ENCODE measurements at regions not wholly inside any gene's neighbourhood (a gene's known extent, or its start where the extent isn't known, plus 50 kb on each side); places are given as distances from the start of the nearest gene placed in this dataset.

DNA sequence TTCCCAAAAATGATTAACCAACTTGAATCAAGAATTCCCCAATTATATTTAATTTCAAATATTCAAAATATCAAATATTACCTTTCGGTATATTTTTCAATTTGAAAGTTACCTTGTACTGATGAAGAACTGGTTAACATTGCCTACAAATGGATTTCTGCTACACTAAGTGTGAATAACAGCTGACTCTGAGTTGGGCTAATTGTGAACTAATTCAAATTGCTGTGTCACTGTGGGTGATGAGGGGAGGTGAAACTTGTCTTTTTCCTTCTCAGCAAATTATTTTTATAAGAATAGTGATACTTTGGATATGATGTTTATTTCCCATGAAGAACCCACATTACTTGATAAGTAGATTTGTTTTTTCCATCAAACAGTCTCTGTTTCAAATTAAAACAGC, 103.4 kb upstream of the RPS23 start:
- no peak for DNase-seq (ENCODE audit: low spot score)

DNA sequence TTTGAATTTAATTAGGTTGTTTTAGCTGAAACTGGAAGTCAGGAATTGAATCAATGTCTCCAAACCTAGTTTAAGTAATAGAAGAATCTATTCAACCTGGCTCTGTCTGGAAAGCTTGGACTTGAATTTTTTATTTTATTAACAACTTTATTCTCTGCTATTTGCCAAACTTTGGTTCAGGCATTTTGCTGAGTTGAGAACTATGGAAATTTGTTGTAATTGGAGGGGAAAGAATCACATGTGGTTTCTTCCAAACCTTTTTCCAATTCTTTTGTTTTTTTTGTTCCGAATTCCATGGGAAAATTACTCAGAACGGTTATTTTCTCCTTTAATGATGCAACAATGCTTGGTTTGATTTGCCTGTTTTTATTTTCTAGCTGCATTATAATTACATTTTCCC, 98.2 kb upstream of the RPS23 start:
- DNase-seq (ENCODE audit: low spot score), result no peak
- ATAC-seq, result no peak

More for the DNA sequence above, 103.4 kb upstream of the RPS23 start:
- no peak for ATAC-seq

DNA sequence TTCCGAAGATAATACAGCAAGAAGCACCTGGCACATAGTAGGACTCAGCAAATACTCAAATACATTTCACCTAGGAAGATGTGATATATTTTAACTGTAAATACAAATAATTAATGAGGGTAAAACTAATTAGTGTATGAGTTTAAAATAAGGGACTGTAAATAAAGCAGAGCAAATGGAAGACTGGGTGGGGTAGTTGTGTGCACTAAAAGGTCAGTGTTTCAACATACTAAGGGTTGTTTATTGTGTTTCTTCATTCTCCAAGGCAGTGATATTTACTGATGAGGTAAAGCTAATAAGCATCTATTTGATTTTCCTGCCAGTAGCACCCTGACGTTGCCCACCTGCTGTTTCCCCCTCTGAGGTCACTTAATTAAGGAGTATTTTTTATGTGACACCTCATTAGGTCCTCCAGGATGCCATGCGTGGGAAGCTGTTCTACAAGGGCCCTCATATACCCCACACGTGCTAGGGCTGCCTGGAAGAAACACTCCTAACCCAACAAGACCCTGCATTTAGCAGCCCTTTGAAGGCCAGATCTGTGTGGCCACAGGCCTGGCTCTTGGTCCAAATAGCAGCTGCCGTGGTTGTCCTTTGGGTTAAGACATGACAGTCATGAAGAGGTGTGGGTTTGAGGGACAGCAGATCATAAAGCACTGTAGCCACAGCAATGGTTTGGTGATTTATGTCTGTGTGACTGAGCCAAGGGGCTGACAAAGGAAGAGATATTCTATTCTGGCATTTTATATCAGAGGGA, 97.5 kb upstream of the RPS23 start:
- ATAC-seq (no peak), DNase-seq (ENCODE audit: low spot score) (no peak)

DNA sequence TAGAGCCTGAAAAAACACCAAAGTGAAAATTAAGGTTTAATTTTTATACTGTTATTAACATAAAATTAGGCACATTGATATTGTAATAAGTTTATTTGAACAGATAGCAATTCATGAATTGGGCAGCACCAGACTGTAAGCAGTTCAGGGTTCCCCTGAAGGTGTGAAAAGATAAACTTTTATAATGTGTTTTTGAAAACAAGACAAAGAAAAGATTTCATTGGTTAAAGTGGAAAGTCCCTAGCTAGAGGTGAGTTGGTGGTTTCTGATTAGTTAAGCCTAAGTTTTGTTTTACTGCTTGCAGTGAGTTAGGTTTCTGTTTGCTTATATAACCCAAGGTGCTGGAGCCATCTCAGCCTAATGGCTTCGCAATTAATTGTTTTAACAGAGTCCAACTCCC, 96.5 kb upstream of the RPS23 start:
- DNase-seq (ENCODE audit: low spot score), result no peak
- no peak for ATAC-seq

DNA sequence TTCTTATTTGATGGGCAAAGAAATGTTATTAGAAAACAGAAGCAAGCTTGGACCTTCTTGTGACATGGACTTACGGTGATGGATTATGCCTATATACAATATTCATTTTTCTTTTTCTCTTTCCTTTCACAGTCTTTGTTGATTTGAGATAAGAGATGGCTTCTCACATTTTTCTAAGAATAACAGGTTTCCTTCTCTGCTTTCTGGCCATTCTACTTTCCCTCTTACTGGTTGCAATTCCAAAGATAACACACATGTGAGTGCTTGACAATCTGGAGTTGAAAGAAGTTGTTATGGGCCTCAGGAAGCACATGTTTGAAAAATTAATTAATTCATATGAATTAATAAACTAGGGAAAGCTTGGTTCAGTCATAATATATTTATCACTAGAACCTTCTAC, 89.8 kb upstream of the RPS23 start:
- DNase-seq (ENCODE audit: low spot score), result no peak
- no peak for ATAC-seq

DNA sequence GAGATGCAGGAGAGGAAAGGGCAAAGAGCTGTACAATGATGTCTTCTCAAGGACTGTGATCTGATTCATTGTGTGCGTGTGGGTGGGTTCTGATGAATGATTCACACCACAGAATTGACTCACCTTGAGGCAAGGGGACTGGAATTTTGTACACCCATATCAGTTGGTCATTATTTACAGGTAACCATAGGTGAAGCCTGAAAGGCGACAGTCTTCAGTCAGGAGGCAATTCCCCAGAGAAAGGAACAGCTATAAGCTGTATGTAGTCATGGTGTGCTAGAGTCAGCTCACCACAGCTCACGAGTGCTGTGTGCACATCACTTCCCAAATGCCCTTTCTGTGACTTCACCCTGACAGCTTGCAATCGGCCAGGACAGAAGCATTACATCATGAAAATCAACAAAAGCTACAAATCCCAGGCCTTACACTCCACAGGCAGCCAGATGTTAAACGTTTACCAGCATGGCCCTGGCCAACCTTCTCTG, 87.6 kb upstream of the RPS23 start:
- ATAC-seq (peak; percentile 96), DNase-seq (ENCODE audit: low spot score) (peak; percentile 75)

DNA sequence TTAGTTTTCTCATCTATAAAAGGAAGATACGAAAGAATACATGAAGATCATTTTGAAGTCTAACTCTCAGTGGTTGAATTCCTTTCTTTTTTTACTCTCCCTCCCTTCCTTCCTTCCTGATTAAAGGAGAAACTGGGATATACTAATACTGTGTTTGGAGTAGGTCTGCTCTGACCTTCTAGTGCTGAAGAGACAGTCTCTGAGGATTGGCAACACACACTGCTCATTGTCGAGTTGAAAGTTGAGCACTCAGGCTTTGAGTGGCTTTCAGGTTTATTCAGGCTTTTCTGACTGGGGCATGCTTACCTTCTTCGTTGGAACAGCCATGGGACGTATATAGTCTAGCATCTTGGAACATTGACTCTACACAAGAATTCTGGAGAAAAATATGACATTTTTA, 86.9 kb upstream of the RPS23 start:
- ATAC-seq, result no peak
- DNase-seq (ENCODE audit: low spot score), result no peak

DNA sequence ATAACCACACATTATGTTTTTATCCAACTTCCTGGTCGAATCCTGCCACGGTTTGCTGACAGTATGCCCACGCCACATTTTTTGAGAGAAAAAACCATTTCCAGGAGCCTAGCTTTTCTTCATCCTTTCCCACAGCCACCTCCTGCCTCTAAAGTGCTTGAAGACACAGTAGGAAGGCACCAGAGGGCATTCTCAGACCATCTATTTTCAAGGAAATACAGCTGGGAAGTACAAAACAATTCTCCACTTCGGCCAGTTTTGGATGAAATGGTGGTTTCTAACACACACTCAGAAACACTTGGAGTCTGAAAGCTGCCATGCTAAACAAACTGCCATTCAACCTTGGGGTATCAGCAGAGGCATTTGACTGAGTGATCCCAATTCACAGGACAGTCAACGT, 86.3 kb upstream of the RPS23 start:
- ATAC-seq, result peak; percentile 65

DNA sequence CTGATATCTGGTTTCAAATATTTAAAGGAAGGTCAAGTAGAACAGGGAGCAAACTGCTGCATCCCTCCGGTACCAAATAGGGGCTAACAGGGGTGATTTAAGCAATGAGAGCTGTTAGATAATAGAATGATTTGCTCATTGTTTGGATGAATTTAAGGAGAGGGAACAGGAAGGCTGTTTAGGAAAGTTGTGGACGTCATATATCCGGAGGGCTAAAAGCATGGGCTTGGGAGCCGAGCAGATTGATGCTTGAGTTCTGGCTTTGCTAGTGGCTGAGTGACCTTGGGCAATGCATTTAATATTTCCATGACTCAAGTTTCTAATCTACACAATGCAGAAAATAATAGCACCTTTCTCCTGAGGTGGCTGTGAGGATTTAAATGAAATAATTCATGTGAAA, 85.4 kb upstream of the RPS23 start:
- no peak for DNase-seq (ENCODE audit: low spot score)
- ATAC-seq, result no peak

More for the DNA sequence above, 86.3 kb upstream of the RPS23 start:
- no peak for DNase-seq (ENCODE audit: low spot score)

DNA sequence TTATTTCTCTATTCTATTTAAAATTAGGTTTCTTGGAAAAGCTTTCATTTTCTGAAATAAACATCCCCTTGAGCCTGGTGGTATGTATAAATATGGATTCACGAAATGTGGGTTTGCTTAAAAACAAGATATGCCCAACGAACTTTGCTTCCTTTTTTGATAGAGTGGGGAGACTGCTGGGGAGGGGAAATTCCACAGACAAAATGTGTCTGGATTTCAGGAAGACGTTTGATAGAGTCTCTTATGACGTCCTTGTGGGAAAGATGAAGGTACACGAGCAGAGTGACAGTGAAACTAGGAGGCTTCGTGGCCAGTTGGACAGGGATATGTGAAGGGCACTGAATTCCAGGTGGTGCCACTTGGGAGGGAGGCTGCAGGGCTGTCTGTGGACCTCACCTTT, 84.5 kb upstream of the RPS23 start:
- DNase-seq (ENCODE audit: low spot score) (no peak), ATAC-seq (no peak)

DNA sequence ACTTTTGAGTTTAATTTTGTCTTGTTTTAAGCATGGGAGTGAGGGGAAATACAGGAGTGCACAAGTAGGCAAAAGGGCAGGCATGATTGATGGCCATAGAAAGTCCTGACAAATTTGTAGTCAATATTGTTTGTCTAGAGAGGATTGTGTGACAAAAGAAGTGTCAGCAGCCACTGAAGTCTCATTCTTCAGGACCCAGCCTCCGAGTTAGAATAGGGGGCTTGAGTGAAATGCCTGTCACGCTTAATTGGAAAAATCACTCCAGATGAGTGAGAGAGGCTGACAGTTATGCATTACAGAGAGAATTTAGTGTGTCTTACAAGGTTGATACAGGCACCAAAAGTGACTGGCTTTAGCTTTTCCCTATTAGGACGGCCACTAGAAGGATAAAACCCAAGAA, 81.9 kb upstream of the RPS23 start:
- DNase-seq (ENCODE audit: low spot score), result no peak
- no peak for ATAC-seq

DNA sequence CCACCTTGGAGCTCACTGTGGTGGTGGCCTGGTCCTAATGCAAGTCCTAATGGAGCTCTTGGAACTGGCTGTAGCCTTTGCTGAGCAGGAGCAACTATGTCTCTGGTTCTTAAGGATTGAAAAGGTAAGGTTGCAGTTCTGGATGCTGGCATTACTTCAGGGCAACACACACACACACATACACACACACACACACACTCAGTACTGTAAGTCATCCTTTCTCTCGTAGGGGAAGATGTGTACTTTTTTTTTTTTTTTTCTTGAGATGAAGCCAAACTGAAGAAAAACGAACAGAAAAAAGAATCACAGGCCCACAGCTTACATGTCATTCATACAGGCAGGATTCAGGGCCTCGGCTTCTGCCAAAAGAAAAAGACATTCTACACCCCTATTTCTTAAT, 81.1 kb upstream of the RPS23 start:
- ATAC-seq (no peak), DNase-seq (ENCODE audit: low spot score) (no peak)

DNA sequence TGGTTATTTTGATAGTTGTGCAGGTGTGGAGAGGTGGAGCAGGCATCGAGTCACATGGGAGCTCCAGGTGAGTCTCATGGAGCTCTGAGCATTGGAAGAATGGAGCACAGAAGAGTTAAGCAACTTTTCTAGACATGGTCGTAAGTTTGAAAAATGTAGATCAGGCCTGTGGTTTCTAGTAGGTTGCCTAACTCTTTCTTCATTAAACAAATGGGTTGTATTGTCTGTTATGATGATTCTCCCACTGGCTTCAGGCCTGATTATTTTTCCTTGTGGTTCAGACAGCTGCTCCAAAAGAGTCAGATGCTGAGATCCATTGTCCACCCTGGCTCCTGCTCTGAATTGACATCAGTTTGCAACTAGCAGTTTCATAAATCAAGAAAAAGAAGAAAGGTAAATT, 80.3 kb upstream of the RPS23 start:
- ATAC-seq, result no peak
- DNase-seq (ENCODE audit: low spot score), result no peak

DNA sequence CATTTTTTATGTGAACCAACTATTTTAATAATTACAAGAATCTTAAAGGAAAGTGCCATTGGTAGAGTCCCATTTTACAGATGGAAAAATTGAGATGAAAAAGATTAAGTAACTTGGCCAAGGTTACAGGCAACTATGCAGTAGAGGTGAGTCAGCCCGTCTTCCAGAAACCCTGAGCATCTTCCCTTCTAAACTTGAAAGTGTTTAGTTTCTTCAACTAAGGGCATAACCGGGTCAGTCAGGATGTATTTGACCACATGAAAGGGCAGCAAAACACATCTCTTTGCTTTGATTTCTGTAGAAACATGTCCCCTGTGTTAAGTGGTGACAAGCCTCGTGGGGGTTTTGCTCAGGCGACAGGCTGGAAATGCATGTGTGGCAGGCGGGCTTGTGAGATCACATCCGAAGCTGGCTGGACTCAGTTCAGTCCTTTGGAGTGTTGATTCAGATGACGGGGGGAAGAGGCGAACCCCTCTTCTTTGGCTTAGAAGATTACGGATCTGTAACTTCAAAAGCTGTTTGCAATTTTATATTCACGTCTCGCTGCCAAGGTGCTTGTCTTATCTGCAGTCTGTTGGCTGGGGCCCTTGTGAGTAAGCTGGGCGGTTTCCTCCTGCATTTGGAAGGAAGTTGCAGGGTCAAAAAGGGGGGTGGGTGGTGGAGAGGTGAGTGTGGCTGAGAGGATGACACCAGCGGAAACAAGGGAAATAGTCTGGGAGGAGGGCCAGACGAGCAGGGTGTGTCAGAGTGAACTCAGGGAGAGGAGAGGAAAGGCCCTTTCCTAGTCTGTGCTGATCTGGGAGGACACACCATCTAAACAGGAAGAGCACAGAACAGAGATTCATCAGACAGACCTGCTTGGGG, 78.9 kb upstream of the RPS23 start:
- ATAC-seq, result peak; percentile 78
- peak; percentile 51 for DNase-seq (ENCODE audit: low spot score)

DNA sequence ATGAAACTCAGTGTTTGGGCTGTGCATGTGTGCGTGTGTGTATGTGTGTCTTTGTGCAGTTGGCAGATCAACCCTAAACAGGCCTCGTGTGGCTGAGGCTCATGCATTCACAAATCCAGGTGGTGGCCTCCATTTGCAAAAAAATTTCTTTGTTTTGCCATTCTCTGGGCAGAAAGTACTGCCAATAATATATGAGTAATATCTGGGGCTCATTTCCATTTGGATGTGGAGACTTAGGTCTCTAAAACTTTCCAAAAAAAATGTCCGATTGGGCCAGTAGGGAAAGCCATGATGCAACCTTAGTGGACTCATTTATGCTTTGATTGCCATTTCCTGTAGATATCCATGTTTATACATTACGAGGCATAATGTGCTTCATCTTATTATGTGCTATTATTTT, 77.9 kb upstream of the RPS23 start:
- no peak for DNase-seq (ENCODE audit: low spot score)
- ATAC-seq, result no peak

DNA sequence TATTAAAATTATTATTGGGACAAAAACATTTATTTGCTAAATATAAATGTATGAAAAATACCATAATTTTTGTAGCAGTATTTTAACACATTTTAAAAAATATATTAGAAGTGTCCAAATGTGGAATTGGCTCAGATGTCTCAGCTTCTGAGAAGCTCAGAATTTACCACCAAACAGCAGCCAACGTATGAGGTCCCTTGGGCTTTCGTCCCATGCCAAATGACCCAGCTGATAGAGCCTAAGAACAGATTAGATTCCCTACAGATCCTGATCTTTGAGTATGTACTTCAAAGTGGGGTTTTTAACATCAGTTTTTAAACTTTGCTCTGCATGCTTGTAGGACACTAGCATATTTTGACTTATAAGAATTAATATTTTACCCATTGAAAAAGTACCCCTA, 77.3 kb upstream of the RPS23 start:
- no peak for DNase-seq (ENCODE audit: low spot score)
- ATAC-seq, result no peak

DNA sequence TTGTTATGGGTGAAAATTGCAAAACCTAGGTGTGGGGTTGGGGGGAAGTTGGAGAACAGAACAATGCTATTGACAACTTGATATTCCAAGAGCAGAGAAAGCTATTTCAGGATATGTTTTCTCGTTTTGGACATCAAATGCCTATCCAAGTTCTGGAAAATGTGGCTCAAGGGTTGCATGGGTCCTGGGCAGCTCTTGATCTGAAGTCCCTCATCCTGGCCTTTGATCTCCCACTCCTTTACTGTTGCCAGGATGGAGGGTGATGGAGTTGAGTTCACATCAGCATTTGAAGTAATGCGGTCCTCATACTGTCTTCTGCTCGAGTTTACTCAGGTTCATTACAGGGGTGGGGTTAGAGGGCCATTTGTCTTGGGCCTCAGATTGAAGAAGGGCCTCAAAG, 76.9 kb upstream of the RPS23 start:
- DNase-seq (ENCODE audit: low spot score) (no peak), ATAC-seq (no peak)

DNA sequence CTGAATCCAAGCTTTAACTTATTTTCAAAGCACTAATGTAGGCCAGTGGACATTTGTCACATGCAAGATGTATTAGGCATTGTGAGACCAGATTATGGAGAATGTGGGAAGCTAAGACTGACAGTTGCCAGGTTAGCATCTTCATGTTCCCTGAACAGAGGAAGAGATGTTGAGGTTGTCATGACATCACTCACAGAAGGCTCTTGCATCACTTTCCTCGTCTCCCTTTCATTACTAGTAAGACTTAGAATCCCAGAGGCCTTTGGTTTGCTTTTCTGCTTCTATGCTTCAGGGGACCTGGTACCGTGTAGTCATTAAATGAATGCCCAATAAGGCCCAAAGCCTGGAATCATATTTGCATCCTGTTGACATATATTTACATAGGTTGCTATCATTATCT, 76.4 kb upstream of the RPS23 start:
- no peak for ATAC-seq
- DNase-seq (ENCODE audit: low spot score), result no peak

DNA sequence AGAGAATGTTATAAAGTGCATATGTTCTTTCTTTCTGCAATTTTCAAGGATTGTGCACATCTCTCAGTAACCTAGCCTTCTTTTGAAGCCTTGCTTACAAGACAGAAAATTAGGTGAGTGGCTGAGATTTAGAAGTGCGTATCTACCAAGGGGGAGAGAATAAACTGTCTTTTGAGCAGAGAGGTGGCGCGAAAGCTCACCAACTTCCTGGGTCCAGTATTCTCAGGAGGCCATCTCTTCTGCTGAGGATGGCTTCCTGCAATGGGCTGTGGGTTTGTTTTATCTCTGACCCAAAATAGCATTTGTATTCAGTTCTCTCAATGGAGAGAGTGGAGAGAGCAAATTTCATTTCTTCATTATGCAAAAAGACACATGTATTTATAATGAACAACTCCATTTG, 75.4 kb upstream of the RPS23 start:
- no peak for ATAC-seq

DNA sequence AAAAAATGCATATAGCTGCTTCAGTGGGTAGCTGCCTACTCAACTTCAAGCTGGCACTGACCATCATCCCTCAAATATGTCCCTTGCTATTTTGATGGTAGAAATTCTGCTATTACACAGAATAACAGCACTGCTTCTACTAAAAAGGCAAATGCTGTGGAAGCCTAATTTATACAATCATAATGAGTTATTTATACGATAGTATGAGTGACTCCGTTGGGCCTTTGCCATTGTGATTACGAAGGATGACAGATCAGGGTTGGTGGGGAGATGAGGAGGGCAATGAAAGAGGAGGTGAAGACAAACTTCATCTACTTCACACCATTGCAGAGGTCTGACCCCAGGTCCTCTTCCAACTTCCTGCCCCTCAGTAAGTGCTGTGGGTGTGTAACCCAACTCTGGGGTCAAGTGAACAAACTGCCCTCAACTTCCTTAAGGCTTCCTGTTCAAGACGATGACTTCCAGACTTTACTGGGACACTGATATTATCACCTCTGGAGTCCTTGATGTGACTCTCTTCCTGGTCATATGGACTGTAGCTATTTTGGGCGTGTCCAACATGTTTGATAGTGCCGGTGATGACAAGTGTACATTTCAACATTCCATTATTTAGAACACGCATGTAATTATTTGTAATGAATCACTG, 74.1 kb upstream of the RPS23 start:
- DNase-seq (ENCODE audit: low spot score) (no peak), ATAC-seq (peak; percentile 19)

More for the DNA sequence above, 75.4 kb upstream of the RPS23 start:
- DNase-seq (ENCODE audit: low spot score), result no peak

DNA sequence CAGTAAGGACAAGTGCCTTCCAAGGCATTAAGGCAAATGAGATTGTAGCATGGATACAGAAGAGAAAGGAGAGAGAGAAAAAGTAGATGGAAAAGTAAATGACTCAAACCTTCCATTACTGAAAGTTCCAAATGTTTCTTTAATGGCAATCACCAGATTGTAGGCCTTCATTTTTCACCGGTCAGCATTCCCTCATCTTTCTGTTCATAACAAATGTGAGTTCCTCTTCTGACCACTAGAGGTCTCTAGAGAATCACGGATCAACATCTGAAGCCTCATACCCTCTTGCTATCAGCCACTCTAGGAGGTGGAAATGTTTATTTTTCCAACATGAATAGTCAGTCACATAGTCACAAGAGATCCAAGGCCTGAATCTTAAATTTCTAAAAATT, 73.6 kb upstream of the RPS23 start:
- ATAC-seq (peak; percentile 99), DNase-seq (ENCODE audit: low spot score) (no peak)

DNA sequence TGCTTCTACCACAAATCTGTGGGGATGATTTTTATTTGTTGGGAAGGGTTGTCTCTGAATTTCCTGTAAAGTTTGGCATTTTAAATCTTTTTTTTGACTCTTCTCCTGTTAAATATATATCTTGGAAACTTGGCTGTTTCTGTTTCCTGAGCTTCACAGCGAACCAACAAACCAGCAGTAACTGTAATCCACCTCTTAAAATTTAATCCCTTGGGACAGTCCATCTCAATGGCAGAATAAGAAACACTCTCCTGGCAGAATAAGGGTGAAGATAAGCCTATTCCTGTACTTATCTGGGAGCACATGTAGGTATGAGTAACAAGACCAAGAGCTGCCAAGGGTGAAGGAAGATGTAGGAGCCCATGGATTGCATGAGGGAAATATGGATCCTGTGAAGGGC, 73.1 kb upstream of the RPS23 start:
- DNase-seq (ENCODE audit: low spot score), result no peak
- ATAC-seq, result no peak

Measured in left lobe of liver (tissue), 2 donors.